ENCODE measurements at regions not wholly inside any gene's neighbourhood (a gene's known extent, or its start where the extent isn't known, plus 50 kb on each side); places are given as distances from the start of the nearest gene placed in this dataset.
"Not testable (repeated sequence)": the region's sequence is repeated elsewhere in the genome, so short reads cannot be mapped to it uniquely, and the experiment has no call there.

DNA sequence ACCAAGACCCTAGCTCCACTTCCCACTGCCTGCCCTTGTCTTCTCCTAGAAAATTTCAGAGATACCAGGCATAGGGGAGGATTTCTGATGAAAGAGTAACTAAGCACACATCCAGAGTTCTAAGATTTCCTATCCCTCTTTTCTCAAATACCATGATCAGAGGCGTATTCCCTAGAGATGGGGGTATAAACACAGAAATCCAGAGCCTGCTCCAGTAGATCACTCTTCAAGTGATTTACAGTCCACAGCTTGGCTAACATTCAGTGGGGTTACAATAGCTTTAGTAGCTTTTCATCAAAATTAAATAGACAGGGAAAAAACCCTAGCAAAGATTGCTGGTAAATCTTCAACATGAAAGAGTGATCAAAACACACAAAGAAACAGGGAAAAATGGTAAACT is 800.7 kb upstream of the GRM7 start:
- no peak for DNase-seq

DNA sequence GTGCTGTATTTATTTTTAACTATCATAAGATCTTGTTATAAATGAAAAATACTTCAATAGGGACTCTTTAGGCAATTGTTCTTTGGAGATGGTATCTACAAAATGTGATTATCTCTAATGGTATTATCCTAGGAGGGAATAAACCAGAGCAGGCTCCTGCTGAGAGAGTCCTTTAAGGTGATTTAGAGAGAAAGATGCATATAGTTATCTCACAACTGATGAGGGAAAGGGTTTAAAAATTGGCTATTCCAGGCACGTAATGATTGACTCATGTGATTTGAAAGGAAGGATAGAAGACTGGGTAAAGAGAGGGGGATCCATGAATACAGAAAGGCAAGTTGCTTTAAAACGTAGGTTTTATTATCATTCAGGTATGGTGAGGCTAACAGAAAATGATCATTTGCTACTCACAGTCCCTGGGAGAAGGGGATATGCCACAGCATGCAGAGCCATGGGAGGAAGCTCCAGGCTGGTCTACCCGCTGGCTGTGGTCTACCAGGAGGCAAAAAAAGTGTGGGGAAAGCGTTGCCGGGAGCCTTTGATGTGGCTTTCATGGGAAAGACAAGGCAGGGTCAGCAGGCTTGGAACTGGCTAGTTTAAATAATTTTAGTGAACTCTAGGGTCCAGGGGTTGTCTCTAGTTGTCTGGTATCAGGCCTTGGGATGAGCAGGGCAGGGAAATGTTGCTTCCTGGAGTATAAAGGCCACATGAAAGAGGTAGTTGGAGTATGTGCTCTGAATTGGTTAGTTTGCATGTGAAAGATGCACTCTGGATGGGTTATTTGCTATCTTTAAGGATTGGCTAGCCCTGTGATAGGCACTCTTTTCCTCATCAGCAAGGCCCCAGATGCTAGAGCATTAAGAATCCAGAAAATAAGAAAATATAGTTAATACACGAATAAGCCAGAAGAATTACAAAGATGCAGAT is 798.4 kb upstream of the GRM7 start:
- DNase-seq = no peak

DNA sequence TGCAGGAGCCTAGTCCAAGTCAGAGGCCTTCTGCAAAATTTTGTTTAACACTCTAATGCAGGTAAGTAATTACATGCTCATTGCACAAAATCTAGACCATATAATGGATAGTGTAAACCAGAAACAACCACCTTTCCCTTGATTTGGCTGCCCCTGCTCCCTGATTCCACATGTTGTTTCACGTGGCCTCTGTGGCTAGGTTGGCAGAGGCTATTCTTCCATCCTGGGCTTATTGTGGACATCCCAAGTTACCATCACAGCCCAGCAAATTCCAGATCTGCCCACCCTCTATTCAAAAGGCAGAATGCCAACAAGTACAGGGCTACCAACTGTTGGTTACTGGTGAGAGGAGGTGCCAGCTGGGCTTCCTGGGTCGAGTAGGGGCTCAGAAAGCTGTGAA is 794.5 kb upstream of the GRM7 start:
- DNase-seq = no peak

DNA sequence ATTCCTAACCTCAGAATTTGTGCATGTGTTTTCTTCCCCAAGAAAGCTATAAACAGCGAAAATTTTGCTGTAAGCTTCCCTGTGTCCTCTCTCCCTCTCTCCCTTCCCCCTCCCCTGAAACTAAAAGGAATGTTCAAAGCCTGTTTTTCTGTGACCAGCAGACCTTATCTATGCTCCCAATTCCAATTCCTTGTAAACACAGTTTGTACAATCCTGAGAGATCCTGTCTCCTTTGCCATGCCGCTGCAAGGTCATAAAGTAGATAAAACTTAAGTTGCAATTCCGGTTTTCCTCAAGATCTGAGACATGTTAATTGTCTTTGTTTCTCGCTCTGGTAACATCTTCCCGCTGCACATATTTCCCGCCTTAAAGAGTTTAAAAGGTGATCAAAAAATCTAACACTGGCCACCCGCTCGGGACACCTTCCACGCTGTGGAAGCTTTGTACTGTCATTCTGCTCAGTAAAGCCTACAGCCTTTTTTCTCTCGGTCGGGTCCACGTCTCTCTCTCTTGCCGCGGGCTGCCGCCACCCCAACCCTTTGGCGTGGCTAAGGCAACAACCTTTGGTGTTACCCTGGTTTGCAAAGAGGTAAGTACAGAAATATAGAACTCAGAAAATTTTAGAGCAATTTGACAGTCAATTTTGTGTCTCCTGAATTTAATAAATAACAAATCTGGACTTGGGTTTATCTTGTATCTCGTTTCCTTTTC is 793.9 kb upstream of the GRM7 start:
- not testable (repeated sequence) for DNase-seq

DNA sequence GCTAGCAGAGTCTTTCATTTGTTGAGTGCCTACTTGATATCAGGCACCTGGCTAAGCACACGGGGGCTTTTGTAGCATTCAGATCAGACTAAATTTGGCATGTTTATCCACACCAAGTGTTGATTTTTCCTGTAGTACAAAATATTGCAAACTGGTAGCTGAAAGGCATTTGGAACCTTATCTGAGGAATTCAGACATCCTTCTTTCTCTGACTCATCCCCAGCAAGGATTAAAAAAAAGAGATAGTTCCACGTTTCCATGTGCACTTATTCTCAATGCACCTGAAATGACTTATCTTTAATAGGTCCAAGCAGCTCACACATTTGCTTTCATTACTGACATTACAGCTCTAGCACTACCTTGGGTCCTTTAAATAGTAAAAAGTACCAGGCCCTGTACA is 786.0 kb upstream of the GRM7 start:
- no peak for DNase-seq

DNA sequence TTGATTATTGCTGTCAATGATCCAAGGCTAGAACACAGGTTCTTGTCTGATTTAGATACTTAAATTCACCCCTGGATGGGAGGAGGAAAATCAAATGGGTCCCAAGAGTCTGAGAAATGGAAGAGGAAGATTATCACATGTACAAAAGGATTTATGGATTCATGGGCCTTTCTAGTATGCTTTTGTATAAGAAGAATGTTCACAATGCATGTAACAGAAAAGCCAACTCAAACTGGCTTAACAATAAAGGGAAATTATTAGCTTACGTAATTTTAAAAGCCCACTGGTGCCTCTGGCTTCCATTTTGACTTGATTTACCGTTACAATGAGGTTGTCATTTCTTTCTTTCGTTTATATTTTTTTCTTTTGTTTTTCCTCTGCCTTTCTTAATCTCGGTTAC is 782.5 kb upstream of the GRM7 start:
- DNase-seq = no peak

DNA sequence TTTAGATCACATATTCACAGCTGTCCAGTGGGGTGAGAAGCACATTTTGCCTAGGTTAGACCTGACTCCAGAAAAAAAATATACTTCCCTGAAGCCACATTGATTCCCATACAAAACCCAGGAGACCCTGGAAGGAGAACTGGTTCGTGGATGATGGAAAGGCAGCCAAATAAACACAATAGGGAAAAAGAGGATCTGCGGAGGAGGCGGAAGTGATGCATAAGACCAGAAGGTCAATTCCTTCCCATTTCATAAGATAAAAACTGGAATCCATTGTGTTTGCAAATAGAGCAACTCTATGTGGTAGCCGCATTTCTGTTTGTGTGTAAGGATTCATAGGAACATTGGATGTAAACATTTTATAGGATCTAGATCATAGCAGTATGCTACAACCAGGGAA is 781.9 kb upstream of the GRM7 start:
- DNase-seq = no peak

DNA sequence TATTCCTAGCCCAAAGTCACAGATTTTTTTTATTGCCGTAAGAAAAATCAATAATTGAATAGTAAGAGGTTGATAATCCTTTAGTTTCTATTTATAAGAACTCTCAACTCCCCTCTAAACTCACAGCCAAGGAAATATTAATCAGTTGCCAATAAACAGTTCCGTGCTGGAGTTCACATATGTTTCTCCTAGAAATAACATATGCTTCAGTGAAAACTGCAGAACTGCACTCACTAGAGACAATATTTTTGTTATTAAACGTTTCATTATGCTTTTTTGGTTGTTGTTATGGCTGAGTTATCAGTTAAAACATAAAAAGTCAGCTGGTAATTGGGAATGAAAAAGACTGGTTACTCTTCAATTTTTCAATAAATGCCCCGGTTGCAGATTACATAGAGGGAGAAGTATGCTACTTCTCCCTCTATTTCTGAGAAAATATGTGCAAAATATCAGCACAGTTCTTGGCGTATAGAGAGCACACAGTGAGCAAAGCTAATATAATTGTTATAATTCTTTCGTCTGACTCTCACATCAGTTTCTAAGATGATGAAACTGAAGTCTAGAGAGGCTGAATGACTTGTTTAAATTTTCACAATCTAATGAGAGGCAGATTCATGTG is 781.2 kb upstream of the GRM7 start:
- no peak for DNase-seq

DNA sequence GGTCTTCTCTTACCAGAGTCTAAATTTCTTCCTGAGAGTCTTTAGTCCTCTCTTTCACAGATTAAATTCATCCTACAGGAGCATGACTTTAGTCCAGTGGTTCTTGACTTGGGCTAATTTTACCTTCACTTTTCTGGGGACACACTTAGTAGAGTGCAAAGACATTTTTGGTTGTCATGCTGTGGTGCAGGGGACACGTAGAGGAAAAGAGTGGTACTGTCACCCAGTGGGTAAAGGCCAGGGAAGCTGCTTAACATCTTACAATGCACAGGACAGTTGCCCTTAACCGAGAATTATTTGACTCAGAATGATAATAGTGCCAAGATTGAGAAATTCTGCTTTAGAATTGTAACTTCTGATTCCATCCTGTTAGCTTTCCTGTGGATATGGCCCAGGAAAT is 772.5 kb upstream of the GRM7 start:
- no peak for DNase-seq

DNA sequence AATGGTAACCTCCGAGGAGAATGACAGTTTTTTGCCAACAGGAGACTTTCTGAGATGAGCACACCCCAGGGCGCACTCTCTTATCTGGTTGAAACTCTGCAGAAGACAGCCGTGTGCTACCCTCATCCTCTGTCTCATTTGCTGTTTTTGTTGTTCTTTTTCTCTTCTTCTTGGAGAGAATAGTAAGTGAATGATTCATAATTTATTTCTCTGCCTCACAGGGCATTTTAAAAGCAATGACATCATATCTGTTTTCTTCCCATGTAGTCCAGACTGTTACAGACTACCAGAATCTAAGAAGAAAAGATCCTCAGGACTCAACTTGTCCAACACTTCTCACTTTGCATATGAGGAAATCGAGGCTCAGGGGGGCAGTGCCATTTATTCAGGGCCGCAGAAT is 771.1 kb upstream of the GRM7 start:
- no peak for DNase-seq

DNA sequence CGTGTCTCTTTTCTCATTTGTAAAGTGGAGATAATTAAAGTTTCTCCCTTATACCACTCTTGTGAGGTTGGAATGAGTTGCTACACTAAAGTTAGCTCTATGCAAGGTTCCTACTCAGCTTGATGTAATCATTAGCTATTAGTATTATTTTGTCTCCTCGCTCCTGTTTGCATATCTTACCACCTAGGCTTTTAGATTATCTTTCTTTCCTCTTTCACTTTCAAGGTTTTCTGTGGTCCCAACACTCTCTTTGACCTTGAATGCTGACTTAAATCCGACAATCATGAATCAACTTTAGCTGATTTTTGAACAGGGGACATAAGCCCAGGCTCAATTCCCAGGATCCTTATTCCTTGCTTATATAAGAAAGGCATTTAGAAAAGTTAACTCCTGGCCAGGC is 769.7 kb upstream of the GRM7 start:
- no peak for DNase-seq

DNA sequence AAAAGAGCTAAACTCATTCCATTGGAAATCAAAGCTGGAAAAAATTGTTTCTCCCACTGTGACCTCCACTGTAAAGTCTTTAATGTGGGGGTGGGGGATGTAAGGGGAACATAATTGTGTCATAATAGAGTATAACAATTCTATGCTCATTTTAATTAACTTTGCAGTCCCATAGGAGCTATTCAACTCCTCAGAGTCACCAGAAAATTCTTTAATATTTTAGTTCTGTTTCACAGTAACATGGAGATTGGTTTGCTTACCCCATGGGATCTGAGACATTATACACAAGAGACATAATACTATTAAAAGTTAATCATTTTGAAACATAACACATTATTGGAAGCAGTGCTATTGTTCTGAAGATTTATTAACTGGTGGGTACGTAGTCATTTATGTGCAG is 765.9 kb upstream of the GRM7 start:
- DNase-seq = no peak

DNA sequence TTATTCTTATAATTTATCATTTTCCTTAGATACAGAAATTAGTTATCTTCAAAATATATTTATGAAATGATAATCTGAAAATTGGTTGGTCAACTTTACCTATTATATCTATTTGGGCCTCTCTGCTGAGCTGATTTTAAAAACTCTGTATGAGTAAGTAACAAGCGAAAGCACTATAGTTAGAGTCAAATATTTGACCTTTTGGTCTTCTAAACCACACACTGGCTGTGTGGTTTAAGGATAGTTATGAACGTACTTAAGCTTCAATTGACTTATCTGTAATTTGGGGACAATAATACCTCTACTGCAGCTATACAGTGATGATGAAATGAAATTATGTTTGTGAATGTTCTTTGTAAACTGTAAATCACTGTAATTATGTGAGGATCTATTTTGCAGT is 763.9 kb upstream of the GRM7 start:
- no peak for DNase-seq

DNA sequence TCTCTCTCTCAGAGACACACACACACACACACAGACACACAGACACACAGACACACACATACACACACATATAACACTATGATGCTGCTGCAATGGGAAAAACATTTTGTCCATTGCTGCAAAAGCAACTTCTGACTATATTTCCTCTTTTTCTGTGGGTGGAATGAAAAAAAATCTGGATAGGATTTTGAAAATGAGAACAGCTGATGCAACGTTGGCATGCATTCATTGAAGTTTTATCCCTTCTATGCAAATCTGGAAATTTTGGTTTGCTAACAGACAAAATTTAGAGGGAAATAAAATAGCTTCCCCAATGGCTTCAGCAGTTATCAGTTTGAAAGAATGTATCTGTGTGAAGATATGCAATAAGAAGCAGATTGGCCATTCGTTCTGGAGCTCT is 763.4 kb upstream of the GRM7 start:
- no peak for DNase-seq

DNA sequence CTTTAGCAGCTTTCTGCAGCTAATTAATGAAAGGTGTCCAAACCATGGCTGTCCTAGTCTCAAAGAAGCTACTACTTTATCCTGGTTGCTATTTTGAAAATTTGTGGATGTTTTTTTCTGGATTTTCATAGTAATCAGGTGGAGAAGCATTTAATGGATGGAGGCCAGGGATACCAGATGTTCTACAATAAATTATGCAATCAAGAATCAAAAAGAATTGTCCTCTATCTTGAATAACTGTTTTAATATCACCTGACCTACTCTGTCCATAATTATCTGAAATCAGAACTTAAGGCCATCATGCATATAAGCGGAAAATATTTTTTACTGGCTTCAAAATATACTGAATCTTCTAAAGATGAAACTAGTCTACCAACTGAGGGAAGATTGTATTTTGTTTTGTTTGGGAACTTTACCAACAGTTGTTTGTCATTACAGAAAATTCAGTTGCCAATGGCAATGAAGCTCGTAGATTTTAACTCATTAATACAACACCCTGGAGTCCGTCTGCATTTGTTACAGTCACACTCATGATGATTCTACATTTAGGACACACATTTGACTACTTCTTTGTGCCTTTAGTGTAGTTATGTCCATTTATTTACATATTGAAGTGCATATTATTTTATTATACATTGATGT is 762.3 kb upstream of the GRM7 start:
- no peak for DNase-seq

DNA sequence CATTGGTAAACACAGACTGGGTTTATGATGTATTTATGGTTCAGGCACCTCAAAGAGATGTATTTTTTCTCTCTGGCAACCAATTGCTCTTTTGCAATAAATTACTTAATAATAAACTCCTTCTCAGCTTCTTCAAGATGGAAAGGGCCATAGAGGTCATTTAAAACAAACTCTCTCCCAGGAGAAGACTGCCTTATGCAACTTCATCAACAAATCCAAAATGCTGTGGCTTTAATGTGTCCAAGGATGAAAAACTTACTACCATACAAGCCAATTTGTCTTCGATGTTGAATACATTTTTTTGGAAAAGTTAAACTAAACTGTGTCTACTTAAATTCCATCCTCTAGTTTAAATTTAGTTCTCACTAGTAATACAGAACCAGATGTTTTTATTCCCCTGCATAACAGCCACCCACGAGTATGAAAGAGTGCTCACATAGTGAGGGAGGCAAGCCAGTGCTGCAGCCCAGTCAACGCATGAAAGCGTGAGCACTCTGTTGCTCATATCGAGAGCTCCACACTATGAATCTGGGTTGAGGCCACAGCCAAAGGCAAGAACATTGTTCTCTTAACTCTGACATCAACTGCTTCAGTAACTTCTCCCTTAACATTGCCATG is 761.3 kb upstream of the GRM7 start:
- no peak for DNase-seq

DNA sequence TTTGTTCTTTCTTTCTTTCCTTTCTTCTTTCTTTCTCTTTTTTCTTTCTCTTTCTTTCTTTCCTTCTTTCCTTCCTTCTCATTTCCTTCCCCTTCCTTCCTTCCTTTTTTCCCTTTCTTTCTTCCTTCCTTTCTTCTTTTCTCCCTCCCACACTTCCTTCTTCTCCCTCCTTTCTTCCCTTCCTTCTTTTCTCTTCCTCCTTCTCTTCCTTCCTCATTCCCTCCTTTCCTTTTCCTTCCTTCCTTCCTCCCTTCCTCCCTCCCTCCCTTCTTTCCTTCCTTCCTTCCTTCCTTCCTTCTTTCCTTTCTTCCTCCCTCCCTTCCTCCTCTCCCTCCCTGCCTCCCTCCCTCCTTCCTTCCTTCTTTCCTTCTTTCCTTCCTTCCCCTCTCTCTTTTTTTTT is 755.7 kb upstream of the GRM7 start:
- no peak for DNase-seq

DNA sequence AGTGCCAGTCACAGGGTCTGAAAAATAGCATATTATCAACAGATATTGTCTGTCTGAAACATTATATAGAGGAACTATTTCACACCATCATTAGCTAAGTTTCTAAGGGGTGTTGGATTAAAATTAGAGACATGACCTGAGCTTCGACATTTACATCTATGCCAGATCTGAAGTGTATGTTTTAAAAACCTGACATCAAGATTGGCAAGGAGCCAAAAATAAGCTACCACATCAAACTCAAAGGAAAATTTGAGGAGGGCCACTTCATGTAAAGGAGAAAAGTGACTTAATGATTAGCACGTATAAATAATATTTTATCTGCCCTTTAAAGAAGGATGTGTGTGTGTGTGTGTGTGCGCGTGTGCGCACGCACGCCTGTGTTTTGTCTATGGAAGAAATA is 752.0 kb upstream of the GRM7 start:
- no peak for DNase-seq

DNA sequence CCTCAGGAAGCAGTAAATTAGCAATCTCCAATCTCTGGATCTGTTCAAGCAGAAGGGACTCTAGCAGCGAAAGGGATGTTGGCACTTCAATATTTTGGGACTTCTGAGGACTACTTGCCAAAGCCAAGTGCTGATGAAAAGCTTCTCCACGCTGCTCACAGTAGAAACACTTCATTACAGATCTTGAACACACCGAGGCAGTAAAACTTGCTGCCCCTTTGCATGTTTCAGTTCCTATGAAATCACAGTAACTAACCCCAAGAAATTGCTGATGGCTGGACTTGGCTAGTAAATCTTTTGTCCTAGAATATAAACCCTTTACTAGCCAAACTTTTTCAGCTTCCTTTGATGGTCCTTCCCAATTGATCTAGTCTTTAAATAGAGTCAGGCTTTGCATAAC is 750.5 kb upstream of the GRM7 start:
- no peak for DNase-seq

DNA sequence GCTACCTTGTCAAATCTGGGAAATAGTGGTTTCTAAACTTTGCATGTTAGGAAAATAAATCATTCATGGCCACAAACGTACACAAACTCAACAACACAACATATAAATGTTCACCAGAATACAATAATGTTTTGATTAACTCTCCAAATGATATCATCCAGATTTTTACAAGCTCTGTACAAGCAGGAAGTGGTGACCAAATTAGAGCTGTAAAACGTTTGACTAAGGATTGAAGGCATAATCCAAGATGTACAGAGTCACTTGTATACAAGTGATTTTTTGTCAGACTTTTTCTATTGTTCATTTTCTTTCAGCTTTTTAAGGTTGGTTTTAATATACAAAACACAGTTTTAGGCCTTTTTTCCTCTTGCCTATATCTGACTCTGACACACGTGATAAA is 748.4 kb upstream of the GRM7 start:
- DNase-seq = no peak

DNA sequence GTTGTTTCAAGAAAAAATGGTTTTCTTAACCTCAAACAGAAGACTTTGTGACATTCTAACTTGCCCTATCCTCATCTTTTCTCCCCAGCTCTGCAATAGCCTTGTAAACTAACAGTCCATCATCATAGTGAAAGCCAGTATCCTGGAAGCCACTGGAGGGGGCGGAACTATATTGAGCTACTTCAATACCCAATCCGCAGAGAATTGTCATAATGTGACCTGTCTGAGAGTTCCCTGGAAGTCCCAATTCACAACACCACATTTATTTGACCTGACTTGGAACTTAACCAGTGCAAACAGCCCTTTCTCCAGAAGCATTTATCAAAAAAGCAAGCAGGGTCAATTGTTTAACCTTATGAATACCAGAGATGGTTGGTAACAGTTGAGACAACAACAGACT is 747.6 kb upstream of the GRM7 start:
- no peak for DNase-seq

DNA sequence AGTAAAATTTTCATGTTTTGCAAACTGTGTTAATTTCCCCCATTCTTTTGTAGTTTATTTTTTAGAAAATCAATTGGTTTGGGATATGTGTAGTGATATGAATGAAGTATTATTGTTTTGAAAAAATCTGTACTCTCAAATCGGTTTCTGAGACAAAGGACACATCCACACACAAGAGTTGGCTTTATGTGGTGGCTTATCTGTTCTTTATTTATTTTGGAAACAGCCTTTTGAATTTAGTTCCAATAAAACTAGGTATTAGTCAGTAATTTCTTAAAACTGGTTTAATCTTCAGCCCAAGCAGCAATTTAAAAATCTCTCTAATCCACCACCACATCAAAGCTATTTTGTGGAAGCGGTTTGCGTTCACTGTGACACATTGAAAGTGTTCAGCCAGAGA is 741.5 kb upstream of the GRM7 start:
- DNase-seq = no peak

DNA sequence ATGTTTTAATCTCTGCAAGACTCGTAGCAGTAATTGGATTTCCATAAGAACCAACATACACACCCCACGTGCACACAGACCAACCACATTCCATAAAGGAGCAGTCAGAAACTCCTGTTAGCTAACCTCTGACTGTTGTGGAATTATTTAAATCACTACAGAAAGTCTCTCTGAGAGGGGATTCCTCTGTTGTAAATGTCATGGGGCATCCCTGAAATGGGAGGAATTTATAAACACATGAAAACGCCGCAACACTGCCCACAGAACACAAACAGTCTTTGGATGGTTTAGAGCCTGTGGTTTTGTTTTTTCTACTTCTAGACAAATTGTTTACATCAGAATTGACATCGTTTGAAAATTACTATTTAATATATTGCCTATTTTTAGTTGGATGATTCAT is 740.1 kb upstream of the GRM7 start:
- no peak for DNase-seq
